Breast epithelium (tissue), 3 donors: ENCODE measurements at regions not wholly inside any gene's neighbourhood (a gene's known extent, or its start where the extent isn't known, plus 50 kb on each side); places are given as distances from the start of the nearest gene placed in this dataset.

ENCODE experiments used
- POLR2A ChIP-seq: fragments of 450-650 bp; IDR thresholded peaks from one replicate; pipeline ENCODE4 v1.6.1; 2016; ENCODE audit warnings: antibody characterized with exemption, mild to moderate bottlenecking, moderate library complexity
- POLR2AphosphoS5 ChIP-seq, 3 donors: sonication (generic); formaldehyde crosslinking; IDR thresholded peaks; one replicate each; pipeline ENCODE4 v1.6.1; 2017; ENCODE audit warnings: antibody characterized with exemption in 3 of 3
- TF ChIP-seq, protein P1 (sequence below), 3 donors: fragments of 450-650 bp; IDR thresholded peaks; one replicate each; pipeline ENCODE4 v1.5.1; 2016 to 2017; ENCODE audit warnings: antibody characterized with exemption in 3 of 3, mild to moderate bottlenecking in 3 of 3, moderate library complexity in 3 of 3

DNA sequence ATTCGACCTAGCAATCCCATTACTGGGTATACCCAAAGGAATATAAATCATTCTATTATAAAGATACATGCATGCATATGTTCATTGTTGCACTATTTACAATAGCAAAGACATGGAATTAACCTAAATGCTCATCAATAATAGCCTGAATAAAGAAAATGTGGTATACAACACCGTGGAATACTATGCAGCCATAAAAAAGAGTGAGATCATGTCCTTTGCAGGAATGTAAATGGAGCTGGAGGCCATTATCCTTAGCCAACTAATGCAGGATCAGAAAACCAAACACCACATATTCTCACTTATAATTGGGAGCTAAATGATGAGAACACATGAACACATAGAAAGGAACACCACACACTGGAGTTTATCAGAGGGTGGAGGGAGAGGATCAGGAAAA, 69.5 kb upstream of the TNR start:
- TF ChIP-seq, protein P1, sequence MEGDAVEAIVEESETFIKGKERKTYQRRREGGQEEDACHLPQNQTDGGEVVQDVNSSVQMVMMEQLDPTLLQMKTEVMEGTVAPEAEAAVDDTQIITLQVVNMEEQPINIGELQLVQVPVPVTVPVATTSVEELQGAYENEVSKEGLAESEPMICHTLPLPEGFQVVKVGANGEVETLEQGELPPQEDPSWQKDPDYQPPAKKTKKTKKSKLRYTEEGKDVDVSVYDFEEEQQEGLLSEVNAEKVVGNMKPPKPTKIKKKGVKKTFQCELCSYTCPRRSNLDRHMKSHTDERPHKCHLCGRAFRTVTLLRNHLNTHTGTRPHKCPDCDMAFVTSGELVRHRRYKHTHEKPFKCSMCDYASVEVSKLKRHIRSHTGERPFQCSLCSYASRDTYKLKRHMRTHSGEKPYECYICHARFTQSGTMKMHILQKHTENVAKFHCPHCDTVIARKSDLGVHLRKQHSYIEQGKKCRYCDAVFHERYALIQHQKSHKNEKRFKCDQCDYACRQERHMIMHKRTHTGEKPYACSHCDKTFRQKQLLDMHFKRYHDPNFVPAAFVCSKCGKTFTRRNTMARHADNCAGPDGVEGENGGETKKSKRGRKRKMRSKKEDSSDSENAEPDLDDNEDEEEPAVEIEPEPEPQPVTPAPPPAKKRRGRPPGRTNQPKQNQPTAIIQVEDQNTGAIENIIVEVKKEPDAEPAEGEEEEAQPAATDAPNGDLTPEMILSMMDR (IDR thresholded peaks at IDR 0.05), result no peak
- TF ChIP-seq POLR2A, result no peak
- no peak for TF ChIP-seq POLR2AphosphoS5 (IDR thresholded peaks at IDR 0.05)
